ENCODE measurements at regions not wholly inside any gene's neighbourhood (a gene's known extent, or its start where the extent isn't known, plus 50 kb on each side); places are given as distances from the start of the nearest gene placed in this dataset.

DNA sequence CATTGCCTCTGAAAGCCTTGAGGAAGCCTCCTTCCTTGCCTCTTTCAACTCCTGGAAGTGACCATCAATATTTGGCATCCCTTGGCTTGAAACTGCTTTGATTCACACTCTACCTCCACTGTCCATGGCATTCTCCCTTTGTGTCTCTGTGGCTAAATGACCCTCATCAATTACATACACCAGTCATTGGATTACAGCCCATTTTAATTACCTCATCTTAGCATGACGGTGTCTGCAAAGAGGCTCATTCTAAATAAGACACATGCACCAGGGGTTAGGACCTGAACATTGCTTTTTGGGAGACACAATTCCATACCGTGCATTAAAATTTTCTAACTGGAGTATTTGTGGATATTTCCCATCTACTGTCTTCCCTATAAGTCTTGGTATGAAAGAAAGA is 60.7 kb upstream of the FAM9A start:
- H3K27ac ChIP-seq, result no peak overlapping the region
- no peaks in the 10 kb centered on the region for H3K9me3 ChIP-seq
- H3K4me3 ChIP-seq, result no peak overlapping the region
- DNase-seq (ENCODE audit: low spot score in 2 of 2), result no peak
- intact Hi-C loops (cut with DNase I), result loop anchor here (10.0 kb wide), 2 partner anchors 483 to 603 kb away; partner anchors contain the start of gene TBL1X
- H3K36me3 ChIP-seq, result no peaks in the 10 kb centered on the region
- no peaks in the 10 kb centered on the region for H3K4me1 ChIP-seq
- H3K27me3 ChIP-seq, result no peaks in the 10 kb centered on the region
- TF ChIP-seq CTCF (IDR thresholded peaks at IDR 0.05), result no peak

DNA sequence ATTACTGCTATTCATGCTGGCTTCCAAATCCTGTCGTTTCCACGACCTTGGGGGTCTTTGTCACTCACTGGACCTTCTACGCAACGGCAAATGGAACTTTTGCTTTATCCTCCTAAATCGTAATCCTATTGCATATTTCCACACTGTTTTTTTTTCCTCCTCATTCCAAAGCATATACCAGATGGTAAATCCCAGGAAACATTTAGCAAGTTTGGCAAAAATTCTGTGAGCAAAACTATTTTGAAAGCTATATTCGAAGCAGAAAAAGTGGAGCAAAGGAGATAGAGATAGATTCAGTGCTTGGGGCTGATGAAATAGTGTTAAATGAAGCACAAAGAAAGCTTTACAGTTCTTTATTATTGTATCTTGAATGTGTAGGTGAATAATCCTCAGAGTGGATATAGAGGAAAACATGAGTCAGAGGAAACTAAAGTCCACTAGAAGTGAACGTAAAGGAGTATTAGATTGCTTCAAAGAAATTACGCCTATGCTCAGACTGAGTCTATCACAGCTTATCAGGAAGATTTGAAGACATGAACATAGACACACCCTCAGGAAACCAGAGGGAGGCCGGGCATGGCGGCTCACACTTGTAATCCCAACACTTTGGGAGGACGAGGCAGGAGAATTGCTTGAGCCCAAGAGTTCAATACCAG is 50.2 kb upstream of the FAM9A start:
- Histone ChIP-seq H3K4me1 (no peaks in the 10 kb centered on the region), H3K36me3 (no peaks in the 10 kb centered on the region), H3K27ac (no peak overlapping the region), H3K9me3 (no peaks in the 10 kb centered on the region), H3K4me3 (no peak overlapping the region), H3K27me3 (no peaks in the 10 kb centered on the region)
- DNase-seq (ENCODE audit: low spot score in 2 of 2), result no peak
- TF ChIP-seq CTCF (IDR thresholded peaks at IDR 0.05), result no peak
- intact Hi-C loops (cut with DNase I), result no loop called here

All from ascending aorta (tissue), 2 donors.